Panc1 (cell line): ENCODE measurements at regions not wholly inside any gene's neighbourhood (a gene's known extent, or its start where the extent isn't known, plus 50 kb on each side); places are given as distances from the start of the nearest gene placed in this dataset.

ENCODE experiments used
- CTCF ChIP-seq: fragments of 450-650 bp; IDR thresholded peaks from 2 replicates; pipeline ENCODE4 v1.5.1; 2017; ENCODE audit warnings: mild to moderate bottlenecking
- POLR2AphosphoS5 ChIP-seq: IDR thresholded peaks from 2 replicates; pipeline ENCODE4 v1.6.1; 2012; ENCODE audit warnings: mild to moderate bottlenecking, low read depth, low read length, moderate library complexity
- REST ChIP-seq, 2 experiments: IDR thresholded peaks; 2 replicates each; pipeline ENCODE4 v1.6.1; 2011 to 2012; ENCODE audit warnings: low read depth in 2 of 2, control low read depth in 1 of 2, low read length in 1 of 2, mild to moderate bottlenecking in 1 of 2, moderate library complexity in 1 of 2; ENCODE audit not compliant: insufficient read depth in 1 of 2
- SIN3A ChIP-seq: IDR thresholded peaks from 2 replicates; pipeline ENCODE4 v1.6.1; 2012; ENCODE audit warnings: low read depth, mild to moderate bottlenecking, low read length, moderate library complexity, borderline replicate concordance; ENCODE audit not compliant: insufficient read depth
- TCF7L2 ChIP-seq: IDR thresholded peaks from 2 replicates; pipeline ENCODE4 v1.6.1; 2011; ENCODE audit warnings: mild to moderate bottlenecking, low read depth, low read length, inconsistent platforms

GRCh38 chr3:125651244-125651643, 55.9 kb upstream of the OSBPL11 start:
- no peak for TF ChIP-seq CTCF
- no peak for TF ChIP-seq POLR2AphosphoS5
- no peak for TF ChIP-seq REST (IDR thresholded peaks at IDR 0.05; ENCODE audit: insufficient read depth in 1 of 2, low read depth in 2 of 2, low read length in 1 of 2)
- TF ChIP-seq SIN3A, result no peak
- TF ChIP-seq TCF7L2, result no peak
